CD4-positive, CD25-positive, alpha-beta regulatory T cell (primary cell): ENCODE measurements at regions not wholly inside any gene's neighbourhood (a gene's known extent, or its start where the extent isn't known, plus 50 kb on each side); places are given as distances from the start of the nearest gene placed in this dataset.

Experiments
- ATAC-seq, 2 donors: fragments of 150-1000 bp; cut with Tn5 transposase; one replicate each; pipeline ENCODE4 v1.10.0; 2021; ENCODE audit warnings: low read depth in 2 of 2, moderate number of reproducible peaks in 2 of 2, moderate library complexity in 1 of 2
- DNase-seq, 3 donors: peaks; one replicate each; pipeline versions ENCODE4 v3.0.0 to v3.0.0-alpha.2; 2012 to 2022; ENCODE audit warnings: mixed read lengths in 1 of 3
- H3K27ac ChIP-seq: one replicate; pipeline ENCODE4 v1.7.0; 2013; ENCODE audit warnings: mild to moderate bottlenecking, low read length; ENCODE audit not compliant: insufficient read depth, poor library complexity, severe bottlenecking
- H3K27me3 ChIP-seq: one replicate; pipeline ENCODE4 v1.7.0; 2013; ENCODE audit warnings: low read length; ENCODE audit not compliant: control insufficient read depth, insufficient read depth
- H3K36me3 ChIP-seq: one replicate; pipeline ENCODE4 v1.7.0; 2013; ENCODE audit warnings: mild to moderate bottlenecking, low read length, moderate library complexity; ENCODE audit not compliant: control insufficient read depth, insufficient read depth
- H3K4me1 ChIP-seq: 2 replicates; pipeline ENCODE4 v1.7.0; 2013; ENCODE audit warnings: mild to moderate bottlenecking, low read length; ENCODE audit not compliant: insufficient read depth, control insufficient read depth, poor library complexity, severe bottlenecking
- H3K4me3 ChIP-seq: one replicate; pipeline ENCODE4 v1.7.0; 2013; ENCODE audit warnings: low read depth, mild to moderate bottlenecking, low read length, moderate library complexity
- H3K9me3 ChIP-seq, 2 experiments: 1 replicate in 1 of 2; 2 replicates in 1 of 2; pipeline ENCODE4 v1.7.0; 2013; ENCODE audit warnings: low read length in 2 of 2, mild to moderate bottlenecking in 1 of 2, moderate library complexity in 1 of 2; ENCODE audit not compliant: control insufficient read depth in 2 of 2
- H3K27ac Mint-ChIP-seq, 3 donors: one replicate each; pipeline ENCODE4 v1.8.0; 2020 to 2022; ENCODE audit warnings: mild to moderate bottlenecking in 3 of 3, mixed read lengths in 3 of 3, moderate library complexity in 2 of 3
- H3K27me3 Mint-ChIP-seq: one replicate; pipeline ENCODE4 v1.8.0; 2022; ENCODE audit warnings: mild to moderate bottlenecking, mixed read lengths
- H3K36me3 Mint-ChIP-seq: one replicate; pipeline ENCODE4 v1.8.0; 2020; ENCODE audit warnings: mixed read lengths
- H3K4me1 Mint-ChIP-seq, 4 donors: one replicate each; pipeline ENCODE4 v1.8.0; 2020 to 2022; ENCODE audit warnings: mixed read lengths in 4 of 4, mild to moderate bottlenecking in 1 of 4
- H3K4me3 Mint-ChIP-seq, 4 donors: one replicate each; pipeline ENCODE4 v1.8.0; 2020 to 2022; ENCODE audit warnings: mild to moderate bottlenecking in 4 of 4, mixed read lengths in 4 of 4, moderate library complexity in 3 of 4
- H3K9me3 Mint-ChIP-seq, 7 donors: one replicate each; pipeline ENCODE4 v1.8.0; 2020 to 2022; ENCODE audit warnings: mixed read lengths in 7 of 7, mild to moderate bottlenecking in 3 of 7, moderate library complexity in 2 of 7

- Histone ChIP-seq H3K36me3 (no peaks in the 10 kb centered on the region), H3K4me3 (no peak overlapping the region), H3K27me3 (no peaks in the 10 kb centered on the region), H3K4me1 (no peaks in the 10 kb centered on the region), H3K27ac (no peak overlapping the region), H3K9me3 (no peaks in the 10 kb centered on the region)
- Mint-ChIP-seq H3K9me3 (peaks cover 0 to 3% (median 0%) of the 10 kb centered on the region in 7 donors), H3K36me3 (no peaks in the 10 kb centered on the region), H3K27ac (no peak overlapping the region), H3K4me1 (no peaks in the 10 kb centered on the region), H3K4me3 (no peak overlapping the region), H3K27me3 (peaks cover 5% of the 10 kb centered on the region)
- DNase-seq (no peak), ATAC-seq (no peak)
These were observed 50.4 kb upstream of the ENPP7 start for GRCh38 chr17:79680318-79680695.

GRCh38 chr17:79679631-79680317 lies 51.0 kb upstream of the ENPP7 start:
- DNase-seq, result no peak

DNA sequence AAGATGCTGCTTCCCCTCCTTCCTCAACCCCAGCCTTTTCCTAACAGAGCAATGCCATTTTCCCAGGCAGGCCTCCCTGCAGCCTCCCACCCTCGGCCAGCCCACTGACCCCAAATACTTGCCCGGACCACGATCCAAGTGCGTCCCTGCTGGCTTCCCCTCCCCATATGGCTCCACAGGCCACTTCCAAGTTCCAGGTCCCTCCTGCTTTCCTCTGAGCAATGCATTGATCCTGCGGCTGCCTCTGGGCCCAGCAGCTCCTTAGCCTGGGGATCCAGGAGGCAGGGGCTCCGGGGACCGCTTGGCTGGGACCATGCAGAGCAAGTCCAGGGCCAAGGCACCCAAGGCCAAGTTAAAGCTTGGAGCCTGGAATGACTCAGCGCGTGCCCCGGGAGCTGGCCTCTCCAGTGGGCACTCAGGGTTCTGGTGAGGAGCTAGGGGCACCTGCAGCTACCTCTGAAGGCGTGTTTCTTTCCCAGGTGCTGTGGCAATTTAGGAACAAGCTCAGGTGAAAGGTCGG lies 51.9 kb upstream of the ENPP7 start:
- H3K9me3 ChIP-seq, result peaks cover 2 to 9% of the 10 kb centered on the region in 2 experiments
- peaks cover 0 to 4% (median 2%) of the 10 kb centered on the region in 7 donors for H3K9me3 Mint-ChIP-seq
- no peak overlapping the region for H3K27ac ChIP-seq
- H3K27me3 Mint-ChIP-seq, result peaks cover 2% of the 10 kb centered on the region
- no peaks in the 10 kb centered on the region for H3K36me3 ChIP-seq
- H3K36me3 Mint-ChIP-seq, result no peaks in the 10 kb centered on the region
- no peak overlapping the region for H3K27ac Mint-ChIP-seq
- ATAC-seq (no peak), DNase-seq (no peak)
- peaks cover 0 to 2% (median 0%) of the 10 kb centered on the region in 4 donors for H3K4me1 Mint-ChIP-seq
- H3K4me3 Mint-ChIP-seq, result no peak overlapping the region
- H3K27me3 ChIP-seq, result no peaks in the 10 kb centered on the region
- H3K4me3 ChIP-seq, result no peak overlapping the region
- H3K4me1 ChIP-seq, result no peaks in the 10 kb centered on the region

More at GRCh38 chr17:79679631-79680317, 51.0 kb upstream of the ENPP7 start:
- ATAC-seq, result no peak
- peaks cover 5% of the 10 kb centered on the region for H3K27me3 Mint-ChIP-seq
- H3K27ac Mint-ChIP-seq, result no peak overlapping the region
- no peaks in the 10 kb centered on the region for H3K4me1 Mint-ChIP-seq
- Histone ChIP-seq H3K36me3 (no peaks in the 10 kb centered on the region), H3K4me3 (no peak overlapping the region), H3K27ac (no peak overlapping the region), H3K9me3 (no peaks in the 10 kb centered on the region), H3K4me1 (no peaks in the 10 kb centered on the region), H3K27me3 (no peaks in the 10 kb centered on the region)
- peaks cover 0 to 3% (median 0%) of the 10 kb centered on the region in 7 donors for H3K9me3 Mint-ChIP-seq
- no peaks in the 10 kb centered on the region for H3K36me3 Mint-ChIP-seq
- H3K4me3 Mint-ChIP-seq, result no peak overlapping the region

- DNase-seq, result no peak
- ATAC-seq, result no peak
- no peaks in the 10 kb centered on the region for H3K36me3 Mint-ChIP-seq
- peaks cover 0 to 10% (median 4%) of the 10 kb centered on the region in 7 donors for H3K9me3 Mint-ChIP-seq
- no peaks in the 10 kb centered on the region for H3K36me3 ChIP-seq
- H3K27me3 Mint-ChIP-seq, result no peaks in the 10 kb centered on the region
- no peak overlapping the region for H3K27ac Mint-ChIP-seq
- no peaks in the 10 kb centered on the region for H3K27me3 ChIP-seq
- H3K4me1 Mint-ChIP-seq, result peaks cover 0 to 6% (median 0%) of the 10 kb centered on the region in 4 donors
- no peak overlapping the region for H3K4me3 Mint-ChIP-seq
- no peak overlapping the region for H3K27ac ChIP-seq
- no peak overlapping the region for H3K4me3 ChIP-seq
- H3K9me3 ChIP-seq, result peaks cover 8 to 15% of the 10 kb centered on the region in 2 experiments
- H3K4me1 ChIP-seq, result no peaks in the 10 kb centered on the region
These were observed 52.5 kb upstream of the ENPP7 start for GRCh38 chr17:79678091-79678735.

GRCh38 chr17:79677646-79678045 lies 53.1 kb upstream of the ENPP7 start:
- DNase-seq (no peak), ATAC-seq (no peak)
- H3K9me3 Mint-ChIP-seq, result peaks cover 0 to 11% (median 5%) of the 10 kb centered on the region in 7 donors
- no peaks in the 10 kb centered on the region for H3K27me3 ChIP-seq
- no peak overlapping the region for H3K27ac ChIP-seq
- H3K4me3 Mint-ChIP-seq, result no peak overlapping the region
- no peak overlapping the region for H3K27ac Mint-ChIP-seq
- no peaks in the 10 kb centered on the region for H3K36me3 Mint-ChIP-seq
- H3K36me3 ChIP-seq, result no peaks in the 10 kb centered on the region
- H3K4me3 ChIP-seq, result no peak overlapping the region
- no peaks in the 10 kb centered on the region for H3K27me3 Mint-ChIP-seq
- H3K4me1 Mint-ChIP-seq, result peaks cover 0 to 6% (median 0%) of the 10 kb centered on the region in 4 donors
- peaks cover 10 to 20% of the 10 kb centered on the region in 2 experiments for H3K9me3 ChIP-seq
- no peaks in the 10 kb centered on the region for H3K4me1 ChIP-seq

DNA sequence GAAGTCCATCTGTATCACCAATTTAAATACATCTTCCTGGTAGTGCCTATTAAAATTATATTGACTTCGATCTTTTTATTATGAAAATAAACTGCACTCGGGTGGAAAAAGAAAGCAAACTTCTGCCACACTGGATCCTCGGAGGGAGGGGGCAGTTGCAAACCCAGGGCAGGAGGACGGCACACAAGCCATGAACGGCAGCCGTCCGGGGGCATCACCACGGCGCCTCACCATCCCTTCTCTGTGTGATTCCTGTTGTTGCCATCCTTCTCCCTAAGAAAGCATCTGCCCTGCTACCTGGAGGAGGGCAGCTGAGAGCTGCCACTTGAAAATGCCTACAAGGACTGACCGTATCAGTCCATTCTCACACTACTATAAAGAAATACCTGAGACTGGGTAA lies 53.9 kb upstream of the ENPP7 start:
- H3K36me3 ChIP-seq, result no peaks in the 10 kb centered on the region
- Mint-ChIP-seq H3K9me3 (peaks cover 0 to 16% (median 9%) of the 10 kb centered on the region in 7 donors), H3K4me1 (peaks cover 0 to 6% (median 0%) of the 10 kb centered on the region in 4 donors), H3K4me3 (no peak overlapping the region), H3K36me3 (no peaks in the 10 kb centered on the region), H3K27me3 (no peaks in the 10 kb centered on the region), H3K27ac (peak overlapping the region in 1 of 3 donors; percentile 53)
- no peak overlapping the region for H3K4me3 ChIP-seq
- no peak overlapping the region for H3K27ac ChIP-seq
- no peaks in the 10 kb centered on the region for H3K27me3 ChIP-seq
- no peaks in the 10 kb centered on the region for H3K4me1 ChIP-seq
- DNase-seq, result no peak
- ATAC-seq, result no peak
- peaks cover 10 to 20% of the 10 kb centered on the region in 2 experiments for H3K9me3 ChIP-seq

GRCh38 chr17:79675413-79675725 lies 55.4 kb upstream of the ENPP7 start:
- Mint-ChIP-seq H3K4me3 (no peak overlapping the region), H3K27me3 (no peaks in the 10 kb centered on the region), H3K9me3 (peaks cover 0 to 16% (median 9%) of the 10 kb centered on the region in 7 donors), H3K27ac (no peak overlapping the region), H3K4me1 (peaks cover 0 to 6% (median 0%) of the 10 kb centered on the region in 4 donors), H3K36me3 (no peaks in the 10 kb centered on the region)
- Histone ChIP-seq H3K27ac (no peak overlapping the region), H3K4me1 (no peaks in the 10 kb centered on the region), H3K27me3 (no peaks in the 10 kb centered on the region), H3K9me3 (peaks cover 10 to 20% of the 10 kb centered on the region in 2 experiments), H3K4me3 (no peak overlapping the region), H3K36me3 (no peaks in the 10 kb centered on the region)
- DNase-seq, result no peak
- ATAC-seq, result no peak
